ENCODE measurements at regions not wholly inside any gene's neighbourhood (a gene's known extent, or its start where the extent isn't known, plus 50 kb on each side); places are given as distances from the start of the nearest gene placed in this dataset.

GRCh38 chr2:136628490-136628889, 136.9 kb upstream of the THSD7B start:
- TF ChIP-seq CTCF (IDR thresholded peaks at IDR 0.05) (no peak), POLR2A (IDR thresholded peaks at IDR 0.05) (no peak)

All from thyroid gland (tissue), 4 donors.